GM23248 (cell line): ENCODE measurements at regions not wholly inside any gene's neighbourhood (a gene's known extent, or its start where the extent isn't known, plus 50 kb on each side); places are given as distances from the start of the nearest gene placed in this dataset.
"Not testable (repeated sequence)": the region's sequence is repeated elsewhere in the genome, so short reads cannot be mapped to it uniquely, and the experiment has no call there.

Experiments used
- DNase-seq: peaks from one replicate; pipeline ENCODE4 v3.0.0-alpha.2; 2015
- H2AFZ ChIP-seq: fragments of 200-600 bp; sonication (generic); 2 replicates; pipeline ENCODE4 v1.6.1; 2016; ENCODE audit warnings: antibody characterized with exemption
- H3F3A ChIP-seq: fragments of 200-600 bp; sonication (generic); 2 replicates; pipeline ENCODE4 v1.6.1; 2016; ENCODE audit warnings: mild to moderate bottlenecking, antibody characterized with exemption, mixed run types; ENCODE audit not compliant: insufficient read depth
- H3K27ac ChIP-seq: fragments of 200-600 bp; sonication (generic); 2 replicates; pipeline ENCODE4 v1.5.1; 2016; ENCODE audit warnings: mild to moderate bottlenecking
- H3K27me3 ChIP-seq: fragments of 200-600 bp; sonication (generic); replicated peaks from 2 replicates; pipeline ENCODE4 v1.6.1; 2016; ENCODE audit warnings: mild to moderate bottlenecking; ENCODE audit not compliant: insufficient read depth
- H3K36me3 ChIP-seq: fragments of 200-600 bp; sonication (generic); 2 replicates; pipeline ENCODE4 v1.6.1; 2016; ENCODE audit warnings: low read depth, mild to moderate bottlenecking
- H3K4me1 ChIP-seq: fragments of 200-600 bp; sonication (generic); 2 replicates; pipeline ENCODE4 v1.6.1; 2016; ENCODE audit warnings: mild to moderate bottlenecking; ENCODE audit not compliant: insufficient read depth
- H3K4me2 ChIP-seq: fragments of 200-600 bp; sonication (generic); one replicate; pipeline ENCODE4 v1.6.1; 2016; ENCODE audit warnings: mild to moderate bottlenecking; ENCODE audit not compliant: unreplicated experiment
- H3K4me3 ChIP-seq: fragments of 200-600 bp; sonication (generic); 2 replicates; pipeline ENCODE4 v1.5.1; 2016; ENCODE audit warnings: mild to moderate bottlenecking
- H3K79me2 ChIP-seq: fragments of 200-600 bp; sonication (generic); 2 replicates; pipeline ENCODE4 v1.6.1; 2016; ENCODE audit warnings: mild to moderate bottlenecking; ENCODE audit not compliant: insufficient read depth
- H3K9ac ChIP-seq: fragments of 200-600 bp; sonication (generic); 2 replicates; pipeline ENCODE4 v1.6.1; 2016; ENCODE audit warnings: mild to moderate bottlenecking
- H3K9me2 ChIP-seq: fragments of 200-600 bp; sonication (generic); 2 replicates; pipeline ENCODE4 v1.6.1; 2016; ENCODE audit warnings: mixed run types, mild to moderate bottlenecking, moderate library complexity; ENCODE audit not compliant: insufficient read depth
- H3K9me3 ChIP-seq: fragments of 200-600 bp; sonication (generic); one replicate; pipeline ENCODE4 v1.6.1; 2017; ENCODE audit warnings: low read depth
- H4K20me1 ChIP-seq: fragments of 200-600 bp; sonication (generic); 2 replicates; pipeline ENCODE4 v1.6.0; 2016; ENCODE audit not compliant: insufficient read depth
- EZH2 ChIP-seq: fragments of 200-600 bp; sonication (generic); IDR thresholded peaks from 2 replicates; pipeline ENCODE4 v1.6.1; 2018; ENCODE audit warnings: antibody characterized with exemption, mild to moderate bottlenecking; ENCODE audit not compliant: insufficient read depth, poor library complexity, severe bottlenecking
- EZH2phosphoT487 ChIP-seq: fragments of 200-600 bp; sonication (generic); IDR thresholded peaks from 2 replicates; pipeline ENCODE4 v1.6.1; 2018; ENCODE audit warnings: antibody characterized with exemption, moderate library complexity, mild to moderate bottlenecking, low read depth; ENCODE audit not compliant: insufficient read depth
- WGBS, 2 experiments: methylation state at CpG; one replicate each; pipeline ENCODE4 v1.1.6; 2015 to 2017; ENCODE audit warnings: low lambda C conversion rate in 2 of 2, low coverage in 1 of 2; ENCODE audit errors: missing lambda C conversion rate in 2 of 2; 5-methylcytosine and 5-hydroxymethylcytosine counted together
- in situ Hi-C: fragments of 300-500 bp; cut with MboI; formaldehyde crosslinking; loops from 2 replicates; pipeline ENCODE4 v1.15.0; 2020

DNA sequence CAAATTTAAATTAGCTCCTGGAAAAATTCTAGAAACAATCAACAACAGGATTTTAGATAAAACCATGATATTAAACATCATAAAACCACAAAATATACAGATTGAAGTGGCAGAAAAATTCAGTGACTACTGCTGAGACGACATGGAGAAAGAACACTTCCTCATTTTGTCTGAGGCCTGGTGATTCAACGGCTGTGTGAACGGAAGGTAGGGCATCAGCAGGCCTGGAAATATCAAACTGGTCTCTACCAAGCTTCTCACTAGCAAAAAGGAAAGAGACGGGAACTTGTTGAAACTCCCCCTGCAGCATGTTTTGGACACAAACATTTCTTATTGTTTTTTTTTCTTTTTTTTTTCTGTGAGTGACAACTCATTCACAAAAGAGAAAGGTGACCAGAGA is 58.0 kb upstream of the AHI1 start:
- in situ Hi-C loops = no loop called here
- DNase-seq = no peak
- no peaks in the 10 kb centered on the region for H3K79me2 ChIP-seq
- no peaks in the 10 kb centered on the region for H3F3A ChIP-seq
- no peaks in the 10 kb centered on the region for H3K36me3 ChIP-seq
- H3K4me2 ChIP-seq = no peak overlapping the region
- H3K9me3 ChIP-seq = no peaks in the 10 kb centered on the region
- H3K4me3 ChIP-seq = no peak overlapping the region
- 85 to 91% methylated on average over 4 of the region's 4 CpGs for WGBS, 2 experiments
- no peak overlapping the region for H3K27ac ChIP-seq
- H3K27me3 ChIP-seq = no peaks in the 10 kb centered on the region
- peaks cover 10% of the 10 kb centered on the region for H3K4me1 ChIP-seq
- H4K20me1 ChIP-seq = no peaks in the 10 kb centered on the region
- no peak overlapping the region for H3K9ac ChIP-seq
- TF ChIP-seq EZH2 (no peak), EZH2phosphoT487 (no peak)
- no peak overlapping the region for H2AFZ ChIP-seq
- no peaks in the 10 kb centered on the region for H3K9me2 ChIP-seq

DNA sequence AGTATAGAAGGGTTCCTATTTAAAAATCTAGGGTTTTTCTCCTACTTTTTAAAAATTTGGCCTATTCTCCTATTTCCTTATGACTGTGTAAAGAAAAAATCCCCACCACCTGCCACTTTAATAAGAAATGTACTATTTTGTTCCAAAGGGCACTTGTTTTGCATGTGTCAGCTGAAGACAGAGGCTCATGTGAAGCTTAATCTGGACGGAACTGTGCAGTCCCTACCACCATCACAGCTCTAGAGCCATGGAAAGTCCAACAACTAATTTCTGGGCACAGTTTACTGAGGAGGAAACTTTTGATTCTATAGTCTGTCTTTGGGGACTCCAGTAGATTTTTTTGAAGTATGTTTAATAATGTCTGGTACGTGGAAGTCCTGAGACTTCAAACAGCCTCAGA is 60.0 kb upstream of the AHI1 start:
- DNase-seq = no peak
- Histone ChIP-seq H3K27me3 (no peaks in the 10 kb centered on the region), H3K36me3 (no peaks in the 10 kb centered on the region), H3K27ac (no peak overlapping the region), H2AFZ (no peak overlapping the region), H3K79me2 (no peaks in the 10 kb centered on the region), H3K4me1 (peaks cover 10% of the 10 kb centered on the region), H3K4me2 (no peak overlapping the region), H3F3A (no peaks in the 10 kb centered on the region), H4K20me1 (no peaks in the 10 kb centered on the region), H3K4me3 (no peak overlapping the region), H3K9me2 (no peaks in the 10 kb centered on the region), H3K9ac (no peak overlapping the region), H3K9me3 (no peaks in the 10 kb centered on the region)
- in situ Hi-C loops = no loop called here
- WGBS, 2 experiments = 83 to 87% methylated on average over 2 of the region's 2 CpGs
- no peak for TF ChIP-seq EZH2phosphoT487
- no peak for TF ChIP-seq EZH2

DNA sequence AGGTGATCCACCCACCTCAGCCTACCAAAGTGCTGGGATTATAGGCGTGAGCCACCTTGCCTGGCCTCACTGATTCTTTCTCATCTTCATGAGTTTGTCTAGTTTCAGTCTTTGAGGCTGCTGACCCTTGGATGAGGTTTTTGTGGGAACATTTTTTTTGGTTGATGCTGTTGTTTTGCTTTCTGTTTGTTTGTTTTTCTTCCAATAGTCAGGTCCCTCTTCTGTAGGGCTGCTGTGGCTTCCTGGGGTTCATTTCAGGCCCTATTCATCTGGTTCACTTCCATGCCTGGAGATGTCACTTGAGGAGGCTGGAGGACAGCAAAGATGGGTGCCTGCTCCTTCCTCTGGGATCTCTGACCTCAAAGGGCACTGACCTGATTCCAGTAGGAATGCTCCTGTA is 68.1 kb upstream of the AHI1 start:
- H4K20me1 ChIP-seq, H3K9me3 ChIP-seq, H3K79me2 ChIP-seq, H3K36me3 ChIP-seq, H3K4me3 ChIP-seq, H3K27me3 ChIP-seq, H3K9ac ChIP-seq, H3K27ac ChIP-seq, H2AFZ ChIP-seq, DNase-seq, H3K4me1 ChIP-seq, H3K9me2 ChIP-seq, H3K4me2 ChIP-seq, H3F3A ChIP-seq, in situ Hi-C loops: not testable (repeated sequence)
- 80 to 85% methylated on average over 1 of the region's 1 CpG for WGBS, 2 experiments

GRCh38 chr6:135566311-135567068 is 69.0 kb upstream of the AHI1 start:
- Histone ChIP-seq H3K4me1 (no peaks in the 10 kb centered on the region), H3K27me3 (no peaks in the 10 kb centered on the region), H3K27ac (no peak overlapping the region), H3F3A (no peaks in the 10 kb centered on the region), H3K4me3 (no peak overlapping the region), H3K4me2 (no peak overlapping the region), H3K9me2 (no peaks in the 10 kb centered on the region), H2AFZ (no peak overlapping the region), H4K20me1 (no peaks in the 10 kb centered on the region), H3K36me3 (no peaks in the 10 kb centered on the region), H3K9ac (no peak overlapping the region), H3K9me3 (no peaks in the 10 kb centered on the region), H3K79me2 (no peaks in the 10 kb centered on the region)
- 81 to 91% methylated on average over 7 of the region's 7 CpGs for whole genome bisulfite sequencing, 2 experiments
- TF ChIP-seq EZH2phosphoT487 (no peak), EZH2 (no peak)
- no peak for DNase-seq
- in situ Hi-C loops = no loop called here

GRCh38 chr6:135567375-135568083 is 70.0 kb upstream of the AHI1 start:
- in situ Hi-C loops = no loop called here
- Histone ChIP-seq H3K79me2 (no peaks in the 10 kb centered on the region), H3K27me3 (no peaks in the 10 kb centered on the region), H4K20me1 (no peaks in the 10 kb centered on the region), H3K27ac (no peak overlapping the region), H3K9ac (no peak overlapping the region), H3K4me1 (no peaks in the 10 kb centered on the region), H3K4me3 (no peak overlapping the region), H3K9me2 (no peaks in the 10 kb centered on the region), H3K4me2 (no peak overlapping the region), H3K9me3 (no peaks in the 10 kb centered on the region), H3F3A (no peaks in the 10 kb centered on the region), H2AFZ (no peak overlapping the region), H3K36me3 (no peaks in the 10 kb centered on the region)
- DNase-seq = no peak
- TF ChIP-seq EZH2phosphoT487 = no peak
- no peak for TF ChIP-seq EZH2
- WGBS, 2 experiments = 57 to 64% methylated on average over 2 of the region's 2 CpGs
